ENCODE measurements at regions not wholly inside any gene's neighbourhood (a gene's known extent, or its start where the extent isn't known, plus 50 kb on each side); places are given as distances from the start of the nearest gene placed in this dataset.

DNA sequence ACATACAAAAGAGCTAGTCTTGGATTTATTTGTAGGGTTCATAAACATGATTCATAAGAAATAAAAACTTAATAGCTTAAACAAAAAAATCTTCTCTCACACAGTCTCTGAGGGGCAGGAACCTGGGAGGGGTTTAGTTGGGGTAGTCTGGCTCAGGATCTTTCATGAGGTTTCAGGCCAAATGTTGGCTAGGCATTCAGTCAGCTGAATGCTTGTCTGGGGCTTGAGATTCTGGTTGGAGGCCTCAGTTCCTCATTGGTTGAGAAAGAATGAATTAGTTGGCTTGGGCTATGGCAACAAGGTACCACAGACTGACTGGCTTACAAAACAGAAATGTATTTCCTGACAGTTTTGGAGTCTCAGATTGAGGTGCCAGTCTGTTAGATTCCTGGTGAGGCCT, 74.3 kb downstream of the ANKRD7 start:
- in situ Hi-C loops (cut with HindIII; ENCODE audit: low pct_ligation_motif_present, low pct_unique_long_range_greater_than_20kb, low sequenced_read_pairs) = no loop called here
- no peak for DNase-seq

GRCh38 chr7:118300177-118300576, 75.7 kb downstream of the ANKRD7 start:
- in situ Hi-C loops (cut with HindIII; ENCODE audit: low pct_ligation_motif_present, low pct_unique_long_range_greater_than_20kb, low sequenced_read_pairs) = no loop called here
- no peak for DNase-seq

DNA sequence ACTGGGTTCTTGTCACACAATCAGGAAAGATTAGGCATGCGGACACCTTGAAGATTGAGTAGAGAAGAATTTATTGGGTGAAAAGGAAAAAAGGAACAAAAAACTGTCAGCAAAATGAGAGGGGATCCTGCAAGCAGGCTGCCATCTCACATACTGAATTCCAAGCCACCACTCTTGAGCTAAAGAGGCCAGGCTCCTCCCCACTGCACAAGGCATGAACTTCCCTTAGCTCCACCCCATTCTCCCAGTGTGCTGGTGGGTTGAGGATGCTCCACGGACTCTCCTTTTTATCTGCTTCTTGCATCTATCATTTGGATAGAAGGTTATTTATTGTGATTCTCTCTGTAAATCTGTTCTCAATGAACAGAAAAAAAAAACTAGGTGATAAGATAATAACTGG, 79.6 kb downstream of the ANKRD7 start:
- in situ Hi-C loops (cut with HindIII; ENCODE audit: low pct_ligation_motif_present, low pct_unique_long_range_greater_than_20kb, low sequenced_read_pairs) = no loop called here
- DNase-seq = no peak

DNA sequence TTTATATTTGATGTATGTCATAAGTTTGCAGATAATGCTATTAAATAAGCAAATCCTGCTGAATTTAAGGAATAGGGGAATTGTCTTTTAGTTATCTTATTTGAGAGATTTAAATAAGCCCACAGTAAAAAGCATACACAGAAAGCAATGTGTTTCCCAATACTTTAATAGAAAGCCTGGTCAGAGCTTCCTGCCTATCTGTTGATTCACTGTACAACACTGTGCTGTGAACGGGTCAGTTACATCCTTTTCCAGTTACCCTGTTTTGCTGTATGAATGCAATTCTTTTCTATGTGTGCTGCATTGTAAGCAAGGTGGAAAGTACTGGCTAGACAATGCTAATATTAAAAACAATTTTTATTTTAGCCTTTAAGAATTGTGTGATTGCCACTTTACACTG, 81.2 kb downstream of the ANKRD7 start:
- in situ Hi-C loops (cut with HindIII; ENCODE audit: low pct_ligation_motif_present, low pct_unique_long_range_greater_than_20kb, low sequenced_read_pairs) = no loop called here
- no peak for DNase-seq

DNA sequence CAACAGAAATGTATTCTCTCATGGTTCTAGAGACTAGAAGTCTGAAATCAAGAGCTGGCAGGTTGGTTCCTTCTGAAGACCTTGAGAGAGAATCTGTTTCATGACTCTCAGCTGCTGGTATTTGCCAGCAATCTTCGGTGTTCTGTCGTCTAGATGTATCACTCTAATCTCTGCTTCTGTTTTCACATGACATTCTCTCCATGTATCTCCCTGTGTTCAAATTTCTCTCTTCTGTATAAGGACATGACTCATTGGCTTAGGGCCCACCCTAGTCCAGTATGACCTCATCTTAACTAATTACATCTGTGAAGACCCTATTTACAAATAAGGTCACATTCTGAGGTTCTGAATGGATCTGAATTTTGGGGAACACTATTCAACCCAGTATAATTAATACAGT, 82.3 kb downstream of the ANKRD7 start:
- in situ Hi-C loops (cut with HindIII; ENCODE audit: low pct_ligation_motif_present, low pct_unique_long_range_greater_than_20kb, low sequenced_read_pairs) = no loop called here
- DNase-seq = no peak

GRCh38 chr7:118311121-118311836, 86.8 kb downstream of the ANKRD7 start:
- no peak for DNase-seq
- in situ Hi-C loops (cut with HindIII; ENCODE audit: low pct_ligation_motif_present, low pct_unique_long_range_greater_than_20kb, low sequenced_read_pairs) = no loop called here

DNA sequence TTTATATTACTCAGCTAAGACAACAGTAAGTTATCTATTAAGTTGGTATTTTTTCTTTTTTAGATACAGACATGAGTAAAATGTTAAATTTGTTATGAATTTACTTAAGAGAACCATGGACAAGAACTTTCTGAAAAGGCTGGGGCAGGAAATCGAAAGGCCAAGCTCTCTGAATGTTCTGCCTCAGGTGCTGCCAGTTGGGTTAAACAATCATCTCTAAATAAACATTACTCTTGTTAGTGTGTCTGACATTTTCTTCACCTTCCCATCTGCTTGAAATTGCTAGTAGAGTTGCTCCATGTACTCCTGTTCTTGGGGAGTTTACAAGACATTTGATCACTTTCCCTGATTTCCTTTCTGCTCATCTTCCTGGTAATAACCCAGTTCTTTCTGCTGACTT, 87.5 kb downstream of the ANKRD7 start:
- no peak for DNase-seq
- in situ Hi-C loops (cut with HindIII; ENCODE audit: low pct_ligation_motif_present, low pct_unique_long_range_greater_than_20kb, low sequenced_read_pairs) = no loop called here

DNA sequence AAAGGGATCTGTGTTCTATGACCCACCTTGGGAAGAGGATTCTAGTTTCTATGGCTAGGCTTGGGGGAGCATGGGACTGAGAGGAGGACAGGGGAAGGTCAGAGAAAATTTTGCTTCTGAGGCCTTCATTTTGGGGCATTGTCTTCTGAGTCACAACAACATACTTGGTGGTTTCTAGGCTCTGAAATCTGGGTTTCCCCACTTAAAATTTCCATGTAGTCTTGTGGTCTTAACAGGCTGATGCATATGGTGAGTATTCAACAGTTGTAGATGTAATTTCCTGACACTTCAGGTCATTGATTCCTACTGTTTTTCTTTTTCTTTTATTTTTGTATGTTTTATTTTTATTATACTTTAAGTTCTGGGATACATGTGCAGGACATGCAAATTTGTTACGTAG, 88.5 kb downstream of the ANKRD7 start:
- in situ Hi-C loops (cut with HindIII; ENCODE audit: low pct_ligation_motif_present, low pct_unique_long_range_greater_than_20kb, low sequenced_read_pairs) = no loop called here
- DNase-seq = no peak

GRCh38 chr7:118324790-118325449, 100.4 kb downstream of the ANKRD7 start:
- in situ Hi-C loops (cut with HindIII; ENCODE audit: low pct_ligation_motif_present, low pct_unique_long_range_greater_than_20kb, low sequenced_read_pairs) = no loop called here
- DNase-seq = no peak

DNA sequence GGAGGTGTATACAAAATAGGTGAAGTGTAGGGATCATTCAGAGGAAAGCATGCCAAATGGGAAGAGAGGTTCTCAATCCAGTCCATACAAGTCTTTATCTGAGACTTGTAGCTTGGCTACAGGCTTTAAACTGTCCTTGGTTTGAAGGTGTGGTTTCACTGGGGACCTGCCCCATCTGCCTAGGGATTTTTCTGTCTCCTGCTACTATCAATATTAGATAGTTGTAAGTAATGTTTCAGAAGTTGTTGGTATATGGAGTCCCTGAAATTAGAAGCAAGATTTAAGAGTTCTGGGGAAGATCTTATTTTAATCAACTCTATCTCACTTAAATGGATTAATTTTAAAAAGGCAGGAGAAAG, 100.9 kb downstream of the ANKRD7 start:
- in situ Hi-C loops (cut with HindIII; ENCODE audit: low pct_ligation_motif_present, low pct_unique_long_range_greater_than_20kb, low sequenced_read_pairs) = no loop called here

DNA sequence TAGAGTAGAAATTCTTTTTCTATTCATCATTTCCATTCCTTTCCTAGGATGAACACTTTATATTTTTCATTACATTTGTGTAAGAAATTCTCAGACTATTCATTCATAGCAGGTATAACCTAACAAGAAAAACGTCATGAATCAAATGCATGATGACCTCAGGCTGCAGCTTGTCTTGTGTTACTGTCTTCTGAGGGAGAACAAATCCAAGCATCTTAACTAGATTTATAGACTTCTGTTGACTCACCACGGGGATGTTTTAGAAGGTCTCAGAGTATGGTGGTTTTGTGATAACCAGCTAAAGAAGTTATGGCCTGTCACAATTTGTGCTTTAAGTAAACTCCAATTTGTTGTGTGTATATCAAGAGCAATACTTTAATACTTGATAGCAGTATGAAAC, 102.7 kb downstream of the ANKRD7 start:
- in situ Hi-C loops (cut with HindIII; ENCODE audit: low pct_ligation_motif_present, low pct_unique_long_range_greater_than_20kb, low sequenced_read_pairs) = no loop called here
- DNase-seq = no peak

More for the DNA sequence above, 100.9 kb downstream of the ANKRD7 start:
- no peak for DNase-seq

DNA sequence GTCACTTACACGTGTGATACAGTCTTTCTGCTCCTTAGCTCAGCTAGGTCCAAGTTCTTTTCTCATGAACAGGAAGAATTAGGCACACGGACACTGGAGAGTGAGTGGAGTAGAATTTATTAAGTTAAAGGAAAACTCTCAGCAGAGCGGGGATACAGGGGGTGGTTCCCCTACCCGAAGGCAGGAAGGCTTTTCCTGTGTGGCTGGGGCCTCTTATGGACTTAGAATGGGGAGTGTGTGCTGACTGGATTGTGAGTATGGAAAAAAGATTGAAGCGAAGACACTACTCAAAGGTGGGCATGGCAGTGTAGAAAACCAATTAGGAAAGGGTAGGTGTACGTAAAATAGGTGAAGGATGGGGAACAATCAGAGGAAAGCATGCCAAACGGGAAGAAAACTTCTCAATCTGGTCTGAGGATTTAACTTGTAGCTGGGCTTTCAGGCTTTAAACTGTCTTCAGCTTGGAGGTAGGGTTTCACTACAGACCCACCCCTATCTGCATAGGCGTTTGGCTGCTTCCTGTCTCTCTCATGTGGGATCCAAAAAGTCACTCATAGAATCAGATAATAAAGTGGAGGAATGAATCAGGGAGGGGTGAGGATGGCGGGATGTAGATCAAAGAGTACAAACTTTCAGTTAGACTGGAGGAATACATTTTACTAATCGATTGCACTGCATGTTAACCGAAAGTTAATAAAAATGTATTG, 104.2 kb downstream of the ANKRD7 start:
- in situ Hi-C loops (cut with HindIII; ENCODE audit: low pct_ligation_motif_present, low pct_unique_long_range_greater_than_20kb, low sequenced_read_pairs) = no loop called here
- DNase-seq = no peak

DNA sequence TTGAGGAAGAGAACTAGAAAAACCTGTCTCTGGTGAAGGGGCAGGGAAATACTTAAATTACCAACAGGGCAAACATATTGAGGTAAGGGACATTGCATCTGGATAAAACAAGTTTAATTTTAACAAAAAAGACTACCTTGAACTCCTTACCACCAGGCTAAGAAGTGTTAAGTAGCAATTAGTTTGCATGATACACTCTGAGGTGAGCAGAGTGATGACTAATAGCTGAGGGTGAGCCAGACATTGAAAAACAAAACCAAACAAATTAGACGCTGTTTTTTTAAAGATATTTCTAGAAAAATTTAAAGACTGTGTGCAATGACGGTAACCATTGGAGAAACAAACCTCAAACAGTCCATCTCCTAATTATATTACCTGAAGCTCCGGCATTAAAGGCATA, 105.9 kb downstream of the ANKRD7 start:
- in situ Hi-C loops (cut with HindIII; ENCODE audit: low pct_ligation_motif_present, low pct_unique_long_range_greater_than_20kb, low sequenced_read_pairs) = no loop called here
- DNase-seq = no peak

DNA sequence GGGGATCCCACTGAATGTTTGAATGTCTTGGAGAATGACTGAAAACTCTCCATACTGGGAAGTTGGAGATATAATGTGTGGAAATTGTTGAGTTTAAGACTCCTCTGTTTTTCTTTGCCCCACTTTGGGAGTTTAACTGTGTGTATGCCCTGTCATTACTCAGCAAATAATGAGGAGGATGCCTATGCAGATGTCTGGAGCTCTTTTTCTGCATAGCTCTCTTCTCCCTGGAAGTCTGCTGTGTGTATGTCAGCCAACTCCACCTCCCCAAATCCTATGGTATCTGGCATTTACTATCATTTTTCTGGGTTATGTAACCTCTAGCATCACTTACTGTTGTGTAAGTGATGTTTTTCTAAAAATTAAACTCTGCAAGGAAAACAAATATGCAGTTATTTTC, 122.2 kb downstream of the ANKRD7 start:
- in situ Hi-C loops (cut with HindIII; ENCODE audit: low pct_ligation_motif_present, low pct_unique_long_range_greater_than_20kb, low sequenced_read_pairs) = no loop called here
- DNase-seq = no peak

- in situ Hi-C loops (cut with HindIII; ENCODE audit: low pct_ligation_motif_present, low pct_unique_long_range_greater_than_20kb, low sequenced_read_pairs) = no loop called here
- DNase-seq = no peak
These were observed 125.1 kb downstream of the ANKRD7 start for GRCh38 chr7:118349604-118350003.

DNA sequence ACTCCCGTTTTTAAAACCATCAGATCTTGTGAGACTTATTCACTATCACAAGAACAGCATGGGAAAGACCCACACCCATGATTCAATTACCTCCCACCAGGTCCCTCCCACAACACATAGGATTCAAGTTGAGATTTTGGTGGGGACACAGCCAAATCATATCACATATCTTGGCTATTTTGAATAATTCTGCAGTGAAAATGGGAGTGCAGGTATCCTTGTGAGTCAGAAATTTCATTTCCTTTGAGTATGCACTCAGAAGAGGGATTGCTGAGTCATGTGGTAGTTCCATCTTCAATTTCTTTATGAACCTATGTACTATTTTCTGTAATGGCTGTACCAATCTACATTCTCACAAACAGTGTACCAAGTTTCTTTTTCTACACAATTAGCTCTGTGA, 125.8 kb downstream of the ANKRD7 start:
- DNase-seq = no peak
- in situ Hi-C loops (cut with HindIII; ENCODE audit: low pct_ligation_motif_present, low pct_unique_long_range_greater_than_20kb, low sequenced_read_pairs) = no loop called here

GRCh38 chr7:118352867-118353453, 128.5 kb downstream of the ANKRD7 start:
- in situ Hi-C loops (cut with HindIII; ENCODE audit: low pct_ligation_motif_present, low pct_unique_long_range_greater_than_20kb, low sequenced_read_pairs) = no loop called here

GRCh38 chr7:118366363-118366762, 141.9 kb downstream of the ANKRD7 start:
- in situ Hi-C loops (cut with HindIII; ENCODE audit: low pct_ligation_motif_present, low pct_unique_long_range_greater_than_20kb, low sequenced_read_pairs) = no loop called here
- DNase-seq = no peak

More at GRCh38 chr7:118352867-118353453, 128.5 kb downstream of the ANKRD7 start:
- DNase-seq = peak; percentile 69

GRCh38 chr7:118368958-118369357, 144.5 kb downstream of the ANKRD7 start:
- in situ Hi-C loops (cut with HindIII; ENCODE audit: low pct_ligation_motif_present, low pct_unique_long_range_greater_than_20kb, low sequenced_read_pairs) = no loop called here
- DNase-seq = no peak

Data from ACHN (cell line).